IMR-90 (cell line): ENCODE measurements at regions not wholly inside any gene's neighbourhood (a gene's known extent, or its start where the extent isn't known, plus 50 kb on each side); places are given as distances from the start of the nearest gene placed in this dataset.

Source experiments
- ATAC-seq: fragments of 200-7000 bp; cut with Tn5 transposase; 2 replicates; pipeline ENCODE4 v1.9.1; 2020; ENCODE audit warnings: low read depth, mild to moderate bottlenecking, moderate library complexity
- BruUV-seq: library from RNA; stranded (reverse); fragments of 400-500 nt; replicated peaks from 2 replicates; lab custom pipeline; 2021; lab: Mats Ljungman, UMichigan
- CTCF ChIA-PET: fragments of 300-600 bp; formaldehyde crosslinking; extraction: SDS; loops from one replicate; lab custom pipeline; 2021; ENCODE audit warnings: antibody characterized with exemption; lab: Yijun Ruan, JAX
- POLR2A ChIA-PET: fragments of 300-600 bp; sonication (Branson Sonifier 250); formaldehyde crosslinking; loops from one replicate; lab custom pipeline; 2022; ENCODE audit warnings: antibody characterized with exemption; ENCODE audit not compliant: unreplicated experiment; lab: Charles Lee
- DNase-seq: peaks from one replicate; pipeline ENCODE4 v3.0.0; 2013
- H2AFZ ChIP-seq: replicated peaks from 2 replicates; pipeline ENCODE3; 2013; ENCODE audit warnings: low read length, mild to moderate bottlenecking; ENCODE audit not compliant: poor library complexity
- H2AK5ac ChIP-seq: 2 replicates; pipeline ENCODE4 v1.6.1; 2013; ENCODE audit warnings: low read depth, low read length, inconsistent platforms
- H2AK9ac ChIP-seq: replicated peaks from 2 replicates; pipeline ENCODE3; 2013; ENCODE audit warnings: mild to moderate bottlenecking, low read depth, low read length, moderate library complexity; ENCODE audit not compliant: poor library complexity
- H2BK120ac ChIP-seq: 2 replicates; pipeline ENCODE4 v1.6.1; 2013; ENCODE audit warnings: low read depth, low read length, inconsistent platforms
- H2BK15ac ChIP-seq: 3 replicates; pipeline ENCODE4 v1.6.1; 2013; ENCODE audit warnings: low read depth, low read length, inconsistent platforms
- H2BK20ac ChIP-seq: 2 replicates; pipeline ENCODE4 v1.6.1; 2013; ENCODE audit warnings: low read depth, mild to moderate bottlenecking, inconsistent platforms, low read length, moderate library complexity
- H2BK5ac ChIP-seq: 2 replicates; pipeline ENCODE4 v1.6.1; 2013; ENCODE audit warnings: mild to moderate bottlenecking, low read depth, low read length, inconsistent platforms; ENCODE audit not compliant: poor library complexity, severe bottlenecking
- H3K14ac ChIP-seq: replicated peaks from 2 replicates; pipeline ENCODE4 v1.6.1; 2013; ENCODE audit warnings: low read depth, low read length, inconsistent platforms
- H3K18ac ChIP-seq: 2 replicates; pipeline ENCODE4 v1.6.1; 2013; ENCODE audit warnings: low read depth, low read length, control low read depth
- H3K23ac ChIP-seq: 2 replicates; pipeline ENCODE4 v1.6.1; 2013; ENCODE audit warnings: low read depth, low read length, inconsistent platforms
- H3K27ac ChIP-seq: 2 replicates; pipeline ENCODE4 v1.5.1; 2013; ENCODE audit warnings: mild to moderate bottlenecking, control low read depth, low read length; ENCODE audit not compliant: insufficient read depth
- H3K27me3 ChIP-seq: 2 replicates; pipeline ENCODE4 v1.6.1; 2013; ENCODE audit warnings: low read length; ENCODE audit not compliant: control insufficient read depth, insufficient read depth
- H3K36me3 ChIP-seq: 2 replicates; pipeline ENCODE4 v1.6.1; 2013; ENCODE audit warnings: low read length, mixed read lengths; ENCODE audit not compliant: control insufficient read depth, insufficient read depth
- H3K4ac ChIP-seq: 2 replicates; pipeline ENCODE4 v1.6.1; 2013; ENCODE audit warnings: low read depth, low read length, inconsistent platforms
- H3K4me1 ChIP-seq: 2 replicates; pipeline ENCODE4 v1.6.1; 2013; ENCODE audit warnings: low read length, mixed read lengths; ENCODE audit not compliant: control insufficient read depth, insufficient read depth
- H3K4me2 ChIP-seq: 2 replicates; pipeline ENCODE4 v1.6.1; 2013; ENCODE audit warnings: low read depth, mild to moderate bottlenecking, control low read depth, low read length, moderate library complexity
- H3K4me3 ChIP-seq: 2 replicates; pipeline ENCODE4 v1.5.1; 2013; ENCODE audit warnings: low read depth, mild to moderate bottlenecking, control low read depth, low read length, moderate library complexity; ENCODE audit not compliant: insufficient read depth
- H3K56ac ChIP-seq: 2 replicates; pipeline ENCODE4 v1.6.1; 2013; ENCODE audit warnings: low read length, inconsistent platforms; ENCODE audit not compliant: insufficient read depth; ENCODE audit errors: extremely low read depth
- H3K79me1 ChIP-seq, 2 experiments: 2 replicates each; pipeline ENCODE4 v1.6.1; 2013; ENCODE audit warnings: low read length in 2 of 2, inconsistent platforms in 1 of 2, low read depth in 1 of 2
- H3K9ac ChIP-seq: 2 replicates; pipeline ENCODE4 v1.6.1; 2013; ENCODE audit warnings: low read depth, low read length, control low read depth
- H3K9me1 ChIP-seq: 2 replicates; pipeline ENCODE4 v1.6.1; 2013; ENCODE audit warnings: low read length, inconsistent platforms; ENCODE audit not compliant: insufficient read depth
- H3K9me3 ChIP-seq: 2 replicates; pipeline ENCODE4 v1.6.1; 2013; ENCODE audit warnings: low read length; ENCODE audit not compliant: control insufficient read depth, insufficient read depth
- H4K20me1 ChIP-seq: 2 replicates; pipeline ENCODE4 v1.6.1; 2013; ENCODE audit warnings: low read length, inconsistent platforms; ENCODE audit not compliant: insufficient read depth
- H4K5ac ChIP-seq: 2 replicates; pipeline ENCODE4 v1.6.1; 2013; ENCODE audit warnings: mild to moderate bottlenecking, low read depth, low read length, control low read depth
- H4K8ac ChIP-seq, 2 experiments: 2 replicates each; pipeline ENCODE4 v1.6.1; 2013; ENCODE audit warnings: low read depth in 2 of 2, low read length in 2 of 2, control low read depth in 1 of 2, inconsistent platforms in 1 of 2
- H4K91ac ChIP-seq: 2 replicates; pipeline ENCODE4 v1.6.1; 2013; ENCODE audit warnings: low read depth, low read length, inconsistent platforms; ENCODE audit not compliant: insufficient read depth
- CEBPB ChIP-seq: IDR thresholded peaks from 2 replicates; pipeline ENCODE4 v1.6.1; 2012; ENCODE audit warnings: low read depth, low read length, improper control_type of control experiment
- FOS ChIP-seq: fragments of 150-350 bp; IDR thresholded peaks from 2 replicates; pipeline ENCODE4 v1.6.1; 2016; ENCODE audit warnings: low read depth, low read length
- MAFK ChIP-seq: IDR thresholded peaks from 2 replicates; pipeline ENCODE4 v1.6.1; 2012; ENCODE audit warnings: low read depth, low read length, improper control_type of control experiment
- MXI1 ChIP-seq: IDR thresholded peaks from 2 replicates; pipeline ENCODE4 v1.6.1; 2012; ENCODE audit warnings: low read depth, mild to moderate bottlenecking, low read length, moderate library complexity, borderline replicate concordance
- NFE2L2 ChIP-seq: fragments of 150-350 bp; IDR thresholded peaks from 2 replicates; pipeline ENCODE4 v1.6.1; 2016; ENCODE audit warnings: low read depth, mild to moderate bottlenecking, low read length
- POLR2A ChIP-seq: IDR thresholded peaks from 2 replicates; pipeline ENCODE4 v1.6.1; 2012; ENCODE audit warnings: mild to moderate bottlenecking, low read depth, low read length
- RFX5 ChIP-seq: IDR thresholded peaks from 2 replicates; pipeline ENCODE4 v1.8.0; 2012; ENCODE audit warnings: low read depth, mild to moderate bottlenecking, low read length, moderate library complexity
- USF2 ChIP-seq: fragments of 150-350 bp; IDR thresholded peaks from 2 replicates; pipeline ENCODE4 v1.6.1; 2017; ENCODE audit warnings: mild to moderate bottlenecking, antibody characterized with exemption, low read length, low read depth
- dilution Hi-C: fragments of 300-500 bp; cut with HindIII; formaldehyde crosslinking; loops from one replicate; pipeline ENCODE4 v1.14.3; 2018; ENCODE audit warnings: low sequenced_read_pairs; ENCODE audit not compliant: unreplicated experiment
- in situ Hi-C: fragments of 300-500 bp; cut with MboI; formaldehyde crosslinking; loops from 3 replicates; pipeline ENCODE4 v1.14.3; 2019; ENCODE audit warnings: low sequenced_read_pairs, inconsistent platforms, mixed read lengths
- intact Hi-C: fragments of 100-400 bp; cut with micrococcal nuclease; formaldehyde crosslinking; loops from 2 replicates; pipeline ENCODE4 v1.10.0; 2022

GRCh38 chr12:60967128-60967527 is 1293.1 kb upstream of the USP15 start:
- Histone ChIP-seq H4K8ac (no peak overlapping the region), H3K18ac (no peak overlapping the region), H3K4ac (no peak overlapping the region), H3K23ac (no peak overlapping the region), H2AK5ac (no peak overlapping the region), H3K27me3 (no peaks in the 10 kb centered on the region), H3K36me3 (no peaks in the 10 kb centered on the region), H3K9me3 (no peaks in the 10 kb centered on the region; the same call in 1 of the 2 replicates), H3K4me1 (no peaks in the 10 kb centered on the region), H3K9ac (no peak overlapping the region), H2BK20ac (no peak overlapping the region), H4K5ac (no peak overlapping the region), H2BK15ac (no peak overlapping the region), H2AFZ (no peak overlapping the region), H4K91ac (no peak overlapping the region), H2AK9ac (no peak overlapping the region), H4K20me1 (no peaks in the 10 kb centered on the region), H3K27ac (no peak overlapping the region), H3K79me1 (no peaks in the 10 kb centered on the region), H2BK120ac (no peak overlapping the region), H3K14ac (no peak overlapping the region), H3K56ac (no peak overlapping the region), H3K4me2 (no peak overlapping the region), H3K9me1 (no peaks in the 10 kb centered on the region), H3K4me3 (no peak overlapping the region), H2BK5ac (no peak overlapping the region)
- DNase-seq (no peak), ATAC-seq (no peak)
- no TSS peak for BruUV-seq
- no peak for TF ChIP-seq FOS
- no peak for TF ChIP-seq CEBPB
- no peak for TF ChIP-seq MAFK
- no peak for TF ChIP-seq USF2
- TF ChIP-seq POLR2A: no peak
- no peak for TF ChIP-seq MXI1
- no peak for TF ChIP-seq RFX5
- TF ChIP-seq NFE2L2: no peak
- in situ Hi-C loops: no loop called here
- dilution Hi-C loops: no loop called here
- POLR2A ChIA-PET: no interaction called here
- intact Hi-C loops: no loop called here
- CTCF ChIA-PET: no interaction called here
